Islet precursor cell (in vitro differentiated cells): ENCODE measurements at regions not wholly inside any gene's neighbourhood (a gene's known extent, or its start where the extent isn't known, plus 50 kb on each side); places are given as distances from the start of the nearest gene placed in this dataset.

Experiments
- DNase-seq: peaks from one replicate; pipeline ENCODE4 v3.0.0-alpha.2; 2018

DNA sequence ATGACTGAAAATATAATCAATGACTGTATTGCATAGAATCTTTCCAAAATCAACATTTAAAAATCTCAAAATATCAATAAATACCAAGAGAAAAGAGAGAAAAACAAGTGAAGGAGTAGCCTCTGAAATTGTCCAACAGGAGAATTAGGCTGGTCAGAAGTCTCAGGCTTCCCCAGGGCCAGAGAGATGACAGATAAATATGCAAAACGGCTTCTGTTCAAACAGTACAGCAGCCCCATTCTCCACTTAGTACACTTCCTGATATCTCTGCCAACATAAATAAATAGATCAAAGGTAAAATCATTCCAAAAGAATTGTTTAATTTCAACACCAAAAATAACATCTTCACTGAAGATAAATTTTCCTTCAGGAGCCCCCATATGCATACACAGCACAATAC lies 204.7 kb upstream of the GABRA2 start:
- no peak for DNase-seq

DNA sequence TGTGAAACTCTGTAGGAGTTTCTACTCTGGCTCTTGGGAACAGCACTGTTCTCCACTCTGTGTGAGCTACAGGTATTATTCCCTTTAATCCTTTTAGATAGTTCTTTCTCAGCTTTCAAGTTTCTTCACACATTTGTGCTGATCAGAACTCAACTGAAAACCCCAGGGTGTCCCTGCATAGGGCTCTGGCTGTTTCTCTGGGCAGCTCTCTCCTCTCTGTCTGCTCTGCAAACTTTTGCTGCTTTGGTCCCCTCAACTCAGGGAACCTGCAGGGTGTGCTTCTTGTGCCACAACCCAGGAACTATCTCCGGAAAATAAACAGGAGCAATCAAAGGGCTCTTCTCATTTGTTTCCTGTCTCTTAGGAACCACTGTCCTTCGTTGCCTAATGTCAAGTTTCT lies 196.6 kb upstream of the GABRA2 start:
- DNase-seq: peak; percentile 44

DNA sequence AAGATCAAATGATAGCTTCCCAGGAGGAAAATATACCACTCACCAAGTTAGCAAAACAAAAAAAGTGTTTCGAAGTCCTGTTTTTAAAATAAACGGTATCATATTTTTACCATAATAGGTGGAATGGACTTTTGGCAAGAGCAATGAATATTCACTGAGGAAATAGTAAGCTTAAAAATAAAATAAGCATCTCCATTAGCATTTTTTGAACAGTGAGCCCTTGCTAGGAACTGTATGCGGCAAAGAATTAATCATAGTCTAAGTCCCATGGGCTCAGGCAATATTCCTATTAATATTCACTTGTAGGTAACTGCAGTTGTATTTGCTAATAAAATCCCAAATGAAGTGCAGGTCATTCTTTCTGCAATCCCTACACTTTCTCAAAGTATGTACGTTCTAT lies 191.7 kb upstream of the GABRA2 start:
- DNase-seq: no peak

DNA sequence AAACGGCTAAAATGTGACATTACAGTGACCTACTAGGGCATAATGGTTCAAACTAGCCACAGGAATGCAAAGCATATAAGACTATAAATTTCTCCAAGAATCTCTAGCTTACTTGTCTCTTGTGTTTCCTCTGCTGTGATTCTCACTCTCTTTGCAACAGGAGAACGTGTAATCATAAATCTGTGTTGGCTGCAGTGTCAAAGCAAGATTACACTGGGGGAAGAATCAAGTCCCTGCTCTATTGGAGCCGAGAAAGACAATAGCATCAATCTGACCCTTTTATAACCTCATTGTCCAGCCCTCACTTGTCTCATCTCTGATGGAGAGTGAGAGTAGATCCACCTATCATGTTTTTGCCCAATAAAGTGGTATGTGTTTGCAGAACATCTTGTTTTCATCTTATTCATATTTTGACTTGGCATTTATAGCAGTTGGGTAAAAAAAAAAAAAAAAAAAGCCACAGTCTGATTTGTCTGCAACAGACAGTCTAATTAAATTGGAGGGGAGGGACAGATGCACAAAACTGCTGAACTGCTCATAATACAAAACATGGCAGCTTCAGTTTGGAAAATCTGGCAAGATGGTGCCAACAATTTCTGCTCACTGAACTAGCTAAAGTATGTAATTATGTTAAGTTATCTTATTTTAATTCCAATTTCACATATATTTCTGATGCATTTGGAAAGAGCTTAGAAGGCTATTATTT lies 165.0 kb upstream of the GABRA2 start:
- DNase-seq: no peak

DNA sequence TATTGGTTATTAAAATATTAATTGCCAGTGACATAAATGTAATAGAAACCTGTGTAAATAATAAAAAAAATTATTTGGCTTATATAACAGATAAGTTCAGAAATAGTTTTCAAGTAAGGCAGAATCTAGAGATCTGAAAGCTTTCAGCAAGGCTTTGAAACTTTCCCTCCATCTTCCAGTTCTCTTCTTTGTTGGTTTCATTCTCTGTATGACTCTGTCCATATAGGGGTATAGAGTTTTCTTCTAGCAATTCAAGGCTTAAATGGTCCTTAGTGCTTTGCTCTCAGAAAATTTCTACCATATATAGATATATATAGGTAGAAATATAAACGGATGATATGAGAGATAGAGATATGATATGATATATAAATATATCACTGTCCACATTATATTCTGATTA lies 160.5 kb upstream of the GABRA2 start:
- no peak for DNase-seq

DNA sequence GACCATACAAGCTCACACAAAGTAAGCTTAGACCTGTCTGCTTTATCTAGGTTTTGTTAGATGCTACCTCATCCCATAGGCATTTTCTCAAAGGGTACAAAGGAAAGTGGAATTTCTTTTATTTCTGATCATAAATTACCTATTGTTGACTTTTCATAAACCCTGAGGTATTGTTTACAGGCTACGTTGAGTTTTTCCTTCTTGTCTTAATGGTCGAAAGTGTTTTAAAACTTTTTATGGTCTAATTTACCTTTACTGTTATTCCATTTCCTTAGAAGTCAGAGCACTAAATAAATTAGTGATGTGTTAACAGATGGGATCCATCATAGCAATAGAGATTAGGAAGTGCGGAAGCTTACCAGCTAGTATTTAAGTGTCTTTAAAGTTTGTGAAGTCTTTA lies 159.2 kb upstream of the GABRA2 start:
- DNase-seq: no peak

DNA sequence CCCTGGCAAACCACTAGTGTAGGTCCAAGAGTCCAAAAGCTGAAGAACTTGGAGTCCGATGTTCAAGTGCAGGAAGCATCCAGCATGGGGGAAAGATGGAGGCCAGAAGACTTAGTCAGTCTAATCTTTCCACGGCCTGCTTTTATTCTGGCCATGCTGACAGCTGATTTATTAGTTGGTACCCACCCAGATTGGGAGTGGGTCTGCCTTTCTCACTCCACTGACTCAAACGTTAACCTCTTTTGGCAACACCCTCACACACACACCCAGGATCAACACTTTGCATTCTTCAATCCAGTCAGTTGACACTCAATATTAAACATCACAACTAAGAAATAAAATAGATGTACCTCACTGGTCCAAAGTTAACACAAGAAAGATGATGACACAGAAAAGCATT lies 134.8 kb upstream of the GABRA2 start:
- no peak for DNase-seq

DNA sequence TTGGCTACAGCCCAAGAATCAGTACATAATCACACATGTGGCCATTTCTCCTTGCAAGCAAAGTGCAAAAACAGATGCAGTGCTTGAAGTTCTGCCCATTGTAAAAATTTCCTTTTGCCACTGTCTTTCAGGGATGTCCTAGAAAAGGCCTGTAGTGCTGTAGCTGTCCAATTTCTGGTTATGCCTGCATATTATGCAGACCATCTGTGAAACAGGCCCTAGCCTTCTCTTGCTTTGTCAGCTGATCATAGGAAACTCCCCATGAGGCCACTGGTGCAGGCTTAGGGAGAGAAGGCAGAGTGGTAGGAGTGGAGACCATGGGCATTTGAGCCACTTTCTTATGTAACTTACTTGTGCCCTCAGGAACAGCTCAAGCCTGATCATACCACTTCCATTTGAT lies 130.4 kb upstream of the GABRA2 start:
- DNase-seq: no peak

DNA sequence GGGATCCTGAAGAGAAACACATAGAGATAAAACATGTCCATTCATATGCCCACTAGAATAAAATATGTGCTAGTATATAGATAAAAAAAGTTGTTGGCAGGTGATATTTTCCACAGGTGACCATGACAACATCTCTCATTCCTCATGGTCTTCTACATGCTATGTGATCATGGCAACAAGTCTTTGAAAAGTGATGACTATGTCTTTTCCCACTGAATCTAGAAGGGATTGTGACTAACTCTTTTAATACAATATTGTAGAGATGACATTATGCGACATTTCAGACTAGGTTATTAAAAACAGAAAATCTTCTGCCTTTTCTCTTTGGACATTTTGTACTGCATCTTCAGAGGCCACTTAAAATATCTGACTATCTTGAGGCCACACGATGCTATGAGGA lies 126.0 kb upstream of the GABRA2 start:
- no peak for DNase-seq

DNA sequence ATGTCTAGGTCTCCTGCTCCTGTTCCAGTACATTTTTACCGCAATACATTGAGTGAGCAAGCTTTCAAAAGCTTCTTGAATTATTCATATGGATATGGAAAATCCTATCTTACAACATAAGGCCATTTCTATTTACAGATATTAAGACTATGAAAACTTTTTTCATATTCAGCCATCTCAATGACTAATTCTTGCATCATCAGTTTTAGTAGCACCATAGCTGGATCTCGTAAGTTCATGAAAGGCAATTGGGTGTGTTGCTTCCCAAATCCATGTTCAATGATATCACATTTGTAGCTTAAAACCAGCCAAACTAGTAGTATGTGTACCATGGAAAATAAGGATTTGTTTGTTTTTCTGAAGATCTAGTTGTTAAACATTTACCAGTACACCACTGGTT lies 118.3 kb upstream of the GABRA2 start:
- DNase-seq: no peak

DNA sequence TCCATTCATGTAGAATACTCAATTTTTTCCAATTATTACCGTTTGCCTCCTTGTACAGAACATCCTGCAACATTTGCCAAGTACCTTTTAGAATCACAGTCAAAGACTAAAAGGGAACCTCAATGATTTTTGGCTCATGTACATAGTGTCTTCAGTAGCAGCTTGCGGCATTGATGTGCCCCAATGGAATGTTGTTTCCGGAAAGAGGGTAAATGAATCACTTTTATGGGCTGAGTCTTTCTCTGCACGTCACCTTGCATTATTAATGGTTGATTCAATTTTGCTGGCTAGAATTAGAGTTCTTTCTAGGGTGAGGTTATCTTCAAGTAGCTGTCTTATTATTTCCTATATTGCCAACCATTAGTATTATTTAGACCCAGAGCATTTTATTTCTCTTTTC lies 116.9 kb upstream of the GABRA2 start:
- no peak for DNase-seq

DNA sequence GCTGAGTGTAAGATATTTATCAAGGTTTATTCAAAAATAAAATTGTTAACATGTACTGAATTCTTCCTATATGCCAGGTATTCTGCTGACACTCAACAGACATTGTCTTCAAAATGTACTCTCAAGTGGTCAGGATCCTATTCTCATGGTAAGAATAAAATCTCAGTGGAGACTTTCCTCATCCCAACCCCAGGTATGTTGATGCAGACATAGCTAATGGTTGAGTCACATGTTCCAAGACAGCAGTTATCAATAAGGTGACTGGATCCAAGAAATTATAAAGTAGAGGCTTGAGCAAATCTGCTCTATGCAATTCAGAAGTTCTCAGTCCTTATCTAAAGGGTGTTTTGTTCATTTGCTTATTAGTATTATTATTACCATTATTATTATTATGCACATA lies 115.2 kb upstream of the GABRA2 start:
- DNase-seq: no peak

DNA sequence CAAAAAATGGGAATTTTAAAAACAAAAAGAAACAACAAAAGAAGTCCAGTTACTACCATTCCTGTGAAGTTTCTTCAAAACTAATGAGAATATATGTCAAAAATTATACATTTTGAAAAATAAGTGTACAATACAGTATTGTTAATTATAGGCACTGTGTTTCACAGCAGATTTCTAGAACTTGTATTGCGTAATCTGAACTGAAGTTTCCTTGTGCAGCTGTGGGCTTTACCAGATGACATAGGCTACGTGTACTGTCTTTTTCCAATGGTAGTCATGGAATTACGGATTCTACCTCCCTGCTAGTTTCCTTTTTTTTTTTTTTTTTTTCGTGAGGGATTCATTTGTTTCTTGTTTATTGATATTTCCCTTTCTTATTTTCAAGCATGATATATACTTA lies 113.8 kb upstream of the GABRA2 start:
- no peak for DNase-seq

DNA sequence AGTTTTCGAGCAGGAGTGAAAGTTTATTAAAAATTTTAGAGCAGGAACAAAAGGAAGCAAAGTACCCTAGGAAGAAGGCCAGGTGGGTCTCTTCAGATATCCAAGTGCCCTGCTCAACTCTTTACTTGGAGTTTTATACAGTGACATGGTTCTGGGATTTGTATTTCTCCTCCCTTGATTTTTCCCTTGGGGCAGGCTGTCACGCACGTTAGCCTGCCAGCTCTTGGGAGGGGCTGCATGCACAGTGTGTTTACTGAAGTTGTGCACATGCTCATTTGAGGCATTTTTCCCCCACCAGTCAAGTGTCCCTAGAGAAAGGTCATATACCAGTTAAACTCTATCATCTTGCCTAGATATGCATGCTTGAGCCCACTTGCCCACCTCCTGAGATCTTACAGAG lies 102.5 kb upstream of the GABRA2 start:
- no peak for DNase-seq

DNA sequence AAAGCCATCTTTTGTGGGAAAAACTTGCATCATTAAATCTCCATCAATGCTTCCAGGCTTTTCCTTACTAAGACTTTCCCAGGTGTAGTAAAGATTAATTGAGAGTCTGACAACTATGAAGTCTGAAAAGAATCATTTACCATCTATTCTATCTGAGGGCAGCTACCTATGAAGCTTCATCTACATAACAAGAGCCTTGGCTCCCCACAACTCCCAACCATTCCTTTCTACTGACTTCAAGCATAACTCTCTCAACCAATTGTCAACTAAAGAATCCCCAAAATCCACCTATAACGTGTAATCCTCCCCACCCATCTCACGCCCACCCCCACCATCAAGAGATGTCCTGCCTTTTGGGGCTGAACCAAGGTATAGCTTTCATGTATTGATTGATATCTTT lies 101.5 kb upstream of the GABRA2 start:
- DNase-seq: no peak

DNA sequence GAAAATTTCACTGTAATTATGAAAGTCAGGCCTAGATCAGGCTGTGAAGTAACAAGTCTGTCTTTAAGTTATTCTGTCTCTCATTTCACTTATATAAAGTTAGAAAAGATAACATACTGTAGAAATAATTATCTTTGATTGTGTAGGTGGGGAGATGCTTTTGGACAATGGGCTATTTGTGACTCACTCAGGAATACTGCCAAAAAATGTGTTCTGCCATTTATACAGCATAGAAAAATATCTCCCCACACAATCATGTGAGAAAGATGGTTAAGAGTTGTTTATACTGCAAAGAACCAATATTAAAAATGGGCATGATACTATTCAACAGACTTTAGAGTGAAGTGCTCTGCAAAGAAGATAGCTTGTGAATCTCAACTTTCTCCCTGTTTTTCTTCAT lies 95.0 kb upstream of the GABRA2 start:
- DNase-seq: no peak

DNA sequence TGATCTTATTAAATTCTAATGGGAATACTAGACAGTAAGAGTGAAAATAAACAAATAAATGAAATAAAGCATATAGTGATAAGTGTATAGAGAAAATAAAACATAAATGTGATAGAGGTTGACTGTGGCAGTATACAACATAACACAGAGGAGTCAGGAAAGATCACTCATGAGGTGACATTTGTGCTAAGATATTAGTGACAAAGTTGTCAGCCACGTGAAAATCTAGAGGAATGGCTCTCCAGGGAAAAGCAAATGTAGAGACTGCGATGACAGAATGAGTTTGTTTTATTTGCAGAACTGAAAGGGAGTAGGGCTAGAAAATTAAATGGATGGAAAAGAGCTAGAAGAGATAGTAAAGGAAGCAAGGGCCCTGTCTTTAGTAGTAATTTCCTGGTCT lies 72.8 kb upstream of the GABRA2 start:
- no peak for DNase-seq

DNA sequence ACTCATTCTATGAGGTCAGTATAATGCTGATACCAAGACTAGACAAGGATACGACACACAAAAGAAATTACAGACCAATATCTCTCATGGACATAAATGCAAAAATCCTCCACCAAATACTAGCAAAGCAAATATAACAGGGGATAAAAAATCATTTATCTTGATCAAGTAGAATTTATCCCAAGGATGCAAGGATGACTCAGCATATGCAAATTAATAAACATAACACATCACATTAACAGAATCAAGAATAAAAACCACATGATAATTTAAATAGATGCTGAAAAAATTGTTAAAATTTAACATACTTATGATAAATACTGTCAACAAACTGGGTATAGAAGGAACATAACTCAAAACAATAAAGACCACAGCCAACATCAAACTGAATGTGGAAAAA lies 69.4 kb upstream of the GABRA2 start:
- DNase-seq: no peak

DNA sequence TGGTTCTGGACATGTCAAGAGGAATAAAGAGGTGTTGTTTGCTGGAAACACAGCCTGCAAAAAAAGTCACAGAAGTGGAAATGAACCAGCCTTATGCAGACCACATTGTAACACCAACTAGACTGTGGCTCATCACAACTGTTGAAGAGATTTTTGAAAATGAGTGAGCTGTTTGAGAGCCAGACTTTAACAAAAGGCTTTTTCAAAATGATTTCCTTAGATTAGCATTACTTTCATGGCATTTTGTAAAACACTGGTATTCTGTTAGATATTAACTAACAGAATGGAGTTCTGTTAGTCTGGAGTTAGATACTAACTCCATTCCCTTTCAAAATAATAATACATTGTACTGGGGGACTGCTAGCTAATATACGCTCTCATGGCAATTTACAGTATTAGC lies 60.6 kb upstream of the GABRA2 start:
- no peak for DNase-seq

DNA sequence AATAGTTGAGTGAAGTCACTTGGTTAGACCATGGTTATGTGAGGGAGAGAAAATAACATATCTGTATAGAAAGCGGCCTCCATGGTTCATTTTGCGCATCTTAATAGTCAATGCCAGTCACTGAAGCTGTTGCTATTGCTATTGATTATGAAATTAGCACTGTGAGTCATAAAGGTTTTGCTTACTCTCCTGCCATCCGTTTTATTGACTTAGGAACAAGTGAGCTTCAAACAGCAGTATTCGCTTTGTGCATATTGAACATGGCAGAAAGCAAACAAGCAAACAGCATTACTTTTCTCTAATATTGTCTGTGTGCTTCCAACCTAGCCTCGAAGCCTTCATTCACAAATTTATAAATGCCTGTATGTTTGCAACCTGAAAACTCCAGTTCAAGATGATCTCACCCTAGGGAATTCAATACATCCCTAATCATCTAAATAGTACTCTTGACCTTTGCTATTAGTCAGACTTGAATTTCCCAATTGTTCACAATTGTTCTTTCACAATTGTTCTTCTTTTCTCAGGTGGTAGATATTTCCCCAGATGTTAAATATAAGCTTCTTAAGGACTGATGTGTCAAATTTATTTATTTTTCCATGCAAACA lies 55.9 kb upstream of the GABRA2 start:
- DNase-seq: no peak

DNA sequence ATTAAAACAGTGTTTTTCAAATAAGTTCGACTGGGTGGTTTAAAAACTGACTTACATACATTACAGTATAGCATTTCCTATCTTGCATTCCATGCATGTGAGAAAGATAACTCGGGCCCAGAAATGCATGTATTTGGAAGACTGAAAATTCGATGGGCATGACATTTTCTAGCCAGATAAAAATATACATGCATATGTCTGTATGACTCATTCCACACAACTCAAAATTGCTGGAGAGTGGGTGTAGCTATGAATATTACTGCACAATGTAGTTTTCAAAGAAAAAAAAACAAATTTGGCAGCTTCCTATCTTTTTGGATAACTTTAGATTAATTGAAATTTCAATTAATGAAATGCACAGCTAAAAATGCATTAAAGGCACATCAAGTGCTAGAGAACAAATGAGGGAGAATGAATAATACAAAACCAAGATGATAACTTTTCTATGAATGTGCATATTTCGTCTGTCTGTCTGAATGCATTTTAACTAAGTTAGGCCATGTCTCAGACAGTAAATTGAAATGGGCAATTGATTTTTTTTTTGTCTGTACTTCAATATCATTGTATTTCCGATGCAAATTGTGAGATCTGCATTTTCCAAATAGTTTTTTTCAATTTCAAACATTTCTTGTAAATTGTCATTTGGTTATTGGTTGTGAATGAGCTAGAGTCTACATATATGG lies 54.5 kb upstream of the GABRA2 start:
- no peak for DNase-seq

DNA sequence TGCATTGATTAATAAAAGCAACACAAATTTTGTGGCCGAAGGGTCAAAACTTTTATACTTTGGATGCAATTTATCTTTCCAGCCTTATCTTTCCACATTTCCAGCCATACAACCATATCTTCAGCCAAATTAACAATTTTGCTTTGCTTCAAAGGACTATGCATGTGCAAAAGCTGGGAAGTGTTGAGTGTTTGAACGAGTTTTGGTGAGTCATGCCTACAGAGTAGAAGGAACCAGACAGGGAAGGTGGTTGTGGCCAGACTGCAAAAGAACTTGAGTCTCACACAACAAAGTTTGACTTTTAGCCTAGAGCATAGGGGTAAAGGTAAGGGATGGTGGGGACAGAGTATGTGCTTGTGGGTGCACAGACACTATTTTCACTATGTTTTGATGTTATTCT lies 53.0 kb upstream of the GABRA2 start:
- DNase-seq: peak; percentile 55

DNA sequence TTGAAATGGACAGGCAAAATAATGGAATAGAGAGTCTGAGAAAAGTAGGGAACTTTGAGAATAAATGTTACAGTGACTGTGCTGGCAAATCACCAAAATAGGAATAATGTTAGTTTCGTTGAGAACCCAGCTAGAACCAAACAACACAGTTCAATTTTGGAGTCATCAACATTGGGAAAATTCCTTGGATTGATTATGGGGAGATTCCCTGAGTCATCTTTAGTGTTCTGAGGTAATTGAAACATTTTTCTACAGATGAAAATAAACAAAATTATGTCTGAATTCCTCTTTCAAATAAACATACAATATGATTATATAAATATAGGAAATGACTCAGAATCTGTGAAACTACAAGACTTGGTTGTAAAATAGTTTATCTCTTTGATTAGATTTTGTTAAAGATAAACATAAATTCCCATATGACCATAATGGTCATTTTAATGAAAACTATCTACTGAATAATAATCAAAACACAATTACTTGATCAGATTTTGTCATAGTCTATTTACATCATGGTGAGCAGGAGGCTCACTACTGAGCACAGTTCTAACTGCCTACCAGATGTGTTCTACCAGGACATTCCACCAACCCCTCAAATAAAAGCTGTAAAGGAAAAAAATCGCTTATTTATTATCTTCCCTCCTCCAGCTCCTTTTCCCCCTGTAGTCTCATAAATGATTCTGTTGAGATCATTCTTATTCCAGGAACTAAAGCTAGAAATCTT lies 51.4 kb upstream of the GABRA2 start:
- DNase-seq: no peak
